Left ventricle myocardium superior (tissue), 1 donor: ENCODE measurements at regions not wholly inside any gene's neighbourhood (a gene's known extent, or its start where the extent isn't known, plus 50 kb on each side); places are given as distances from the start of the nearest gene placed in this dataset.
"Not testable (repeated sequence)": the region's sequence is repeated elsewhere in the genome, so short reads cannot be mapped to it uniquely, and the experiment has no call there.

Source experiments
- ATAC-seq: fragments of 200-7000 bp; cut with Tn5 transposase; one replicate; pipeline ENCODE4 v1.9.1; 2020; ENCODE audit warnings: mild to moderate bottlenecking, moderate library complexity
- DNase-seq: peaks from one replicate; pipeline ENCODE4 v3.0.0-alpha.2; 2020
- intact Hi-C: fragments of 100-400 bp; cut with micrococcal nuclease; formaldehyde crosslinking; loops from one replicate; pipeline ENCODE4 v1.11.0; 2022
- donor health status: DM: no; HTN: yes; CAD: no; lungs with severe emphysema.

DNA sequence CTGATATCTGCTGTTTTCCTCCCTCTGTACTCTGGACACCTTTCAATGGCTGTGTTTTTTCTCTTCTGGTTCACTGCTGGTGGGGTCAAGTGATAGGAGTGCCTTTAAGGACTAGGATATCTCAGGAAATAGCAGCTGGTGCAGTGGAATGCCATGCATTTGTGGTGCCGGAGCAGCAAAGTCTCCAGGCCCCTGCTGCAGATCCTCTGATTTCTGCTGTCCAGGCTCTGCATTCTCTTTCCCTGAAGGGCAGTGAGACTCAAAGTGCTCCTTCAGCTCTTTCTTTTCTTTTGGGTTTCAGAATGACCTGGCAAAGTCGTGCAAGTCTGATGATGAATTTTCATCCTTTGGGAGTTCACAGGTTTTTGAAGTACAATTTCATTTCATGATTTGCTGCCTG, 774.3 kb downstream of the FAM181B start:
- intact Hi-C loops, result no loop called here
- DNase-seq, result no peak
- ATAC-seq, result no peak

DNA sequence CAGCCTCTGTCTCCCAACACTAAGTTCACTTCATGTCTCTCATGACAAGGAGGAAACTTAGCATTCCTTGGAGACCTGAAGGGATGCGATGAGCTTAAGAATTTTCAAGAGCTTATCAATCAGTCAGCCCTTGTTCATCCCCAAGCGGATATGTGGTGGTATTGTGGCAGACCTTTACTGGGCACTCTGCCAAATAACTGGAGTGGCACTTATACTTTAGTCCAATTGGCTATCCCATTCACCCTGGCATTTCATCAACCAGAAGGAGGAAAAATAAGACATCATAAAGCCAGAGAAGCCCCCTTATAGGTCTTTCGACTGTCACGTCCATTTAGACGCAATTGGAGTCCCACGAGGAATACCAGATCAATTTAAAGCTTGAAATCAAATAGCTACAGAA, 779.4 kb downstream of the FAM181B start:
- ATAC-seq, DNase-seq, intact Hi-C loops: not testable (repeated sequence)

DNA sequence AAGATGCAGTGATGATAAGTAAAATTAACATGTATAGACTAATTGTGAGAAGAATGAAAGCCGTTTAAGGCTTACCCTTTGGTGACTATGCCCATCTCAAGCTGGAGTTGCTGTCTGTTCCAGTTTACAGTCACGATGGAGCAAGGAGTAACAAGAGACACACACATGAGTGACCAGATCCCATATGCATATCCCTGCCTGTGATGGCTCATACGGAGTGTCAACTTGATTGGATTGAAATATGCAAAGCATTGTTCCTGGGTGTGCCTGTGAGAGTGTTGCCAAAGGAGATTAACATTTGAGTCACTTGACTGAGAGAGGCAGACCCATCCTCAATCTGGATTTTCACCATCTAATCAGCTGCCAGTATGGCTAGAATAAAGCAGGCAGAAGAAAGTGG, 786.8 kb downstream of the FAM181B start:
- no peak for DNase-seq
- ATAC-seq, result no peak
- intact Hi-C loops, result no loop called here

DNA sequence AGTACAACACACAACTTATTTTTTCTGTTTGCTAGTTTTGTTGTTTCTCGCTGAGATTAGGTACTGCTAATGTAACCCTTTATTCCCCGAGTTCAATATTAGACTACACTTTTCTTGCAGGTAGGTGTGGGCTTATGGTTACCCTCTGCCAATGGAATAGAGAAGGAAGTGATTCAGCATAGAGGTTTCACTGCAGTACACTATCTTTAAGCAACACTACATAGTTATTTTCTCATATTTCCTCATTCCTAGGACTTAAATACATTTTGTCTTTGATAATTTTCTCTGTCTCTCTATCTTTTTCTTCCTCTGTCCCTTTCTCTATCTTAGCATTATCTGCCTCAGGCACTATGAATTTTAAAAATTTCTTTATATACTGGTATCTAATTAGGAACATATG, 791.0 kb downstream of the FAM181B start:
- DNase-seq (no peak), ATAC-seq (no peak)

DNA sequence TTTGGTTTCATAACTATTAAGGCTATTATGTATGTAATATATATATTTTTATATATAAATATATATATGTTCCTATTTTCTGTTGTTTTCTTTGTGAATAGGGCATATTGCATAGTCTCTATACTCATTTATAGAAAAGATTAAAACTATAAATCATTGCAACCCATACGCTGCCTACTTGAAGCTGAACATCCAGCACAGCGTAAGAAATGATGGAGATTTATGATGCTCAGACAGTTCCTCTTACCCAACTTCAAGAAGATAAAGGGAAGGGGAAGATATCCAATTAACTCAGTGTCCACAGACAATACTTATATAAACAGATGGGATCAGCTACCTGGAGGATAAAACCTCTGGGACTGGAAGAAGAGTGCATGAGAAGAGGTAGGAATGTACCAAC, 791.7 kb downstream of the FAM181B start:
- ATAC-seq (no peak), DNase-seq (no peak)
- intact Hi-C loops, result no loop called here

More for the DNA sequence above, 791.0 kb downstream of the FAM181B start:
- intact Hi-C loops, result no loop called here

DNA sequence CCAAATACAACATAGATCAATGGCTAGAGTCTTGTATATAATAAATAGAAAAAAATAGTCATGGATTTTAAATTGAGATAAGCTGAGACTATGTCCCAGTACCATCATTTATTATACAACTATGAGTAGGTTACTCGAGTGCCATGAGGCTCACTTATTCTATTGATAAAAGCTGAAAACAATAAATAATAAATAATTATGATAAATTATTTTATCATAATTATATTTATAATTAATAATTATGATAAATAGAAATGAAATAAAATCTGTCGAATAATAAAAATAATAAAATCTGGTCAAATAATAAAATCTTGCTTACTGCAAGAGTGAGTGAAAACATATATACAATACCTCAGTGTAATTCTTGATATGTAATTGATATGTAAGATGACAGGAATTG, 801.4 kb downstream of the FAM181B start:
- ATAC-seq (no peak), DNase-seq (no peak)
- intact Hi-C loops, result no loop called here

DNA sequence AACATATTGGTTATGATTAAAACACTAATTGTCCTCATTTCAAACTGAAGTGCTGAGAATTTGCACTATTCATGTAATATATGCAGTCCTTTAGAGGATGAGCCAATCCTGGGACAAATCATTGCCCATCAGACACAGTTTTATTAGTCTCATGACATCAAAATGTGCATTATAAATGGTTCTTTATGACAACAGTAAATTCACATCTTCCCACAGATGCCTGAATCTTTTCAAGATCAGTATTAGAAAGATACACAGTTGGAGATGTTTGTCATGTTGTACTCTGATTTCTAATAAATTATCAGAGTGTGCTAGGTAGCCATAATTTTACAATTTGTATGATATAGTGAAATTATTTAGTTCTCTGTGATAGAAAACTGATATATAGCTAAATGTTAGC, 813.5 kb downstream of the FAM181B start:
- no peak for DNase-seq
- intact Hi-C loops, result no loop called here
- ATAC-seq, result no peak

DNA sequence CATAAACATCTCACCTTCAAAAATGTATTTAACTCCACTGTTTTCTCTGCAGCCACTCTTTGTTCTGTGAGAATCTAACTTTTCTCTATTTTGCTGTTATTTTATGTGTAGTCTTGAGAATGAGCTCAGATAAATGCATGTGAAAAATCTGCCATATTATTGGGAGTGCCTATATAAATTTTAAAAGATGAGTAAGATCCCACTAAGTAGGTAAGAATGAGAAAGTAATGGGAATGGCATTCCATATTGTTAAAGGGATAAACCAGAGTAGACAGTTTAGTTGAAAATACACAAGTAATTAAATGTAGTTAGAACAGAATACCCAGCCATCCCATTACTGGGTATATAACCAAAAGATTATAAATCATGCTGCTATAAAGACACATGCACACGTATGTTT, 817.2 kb downstream of the FAM181B start:
- intact Hi-C loops, result no loop called here
- ATAC-seq (no peak), DNase-seq (no peak)

DNA sequence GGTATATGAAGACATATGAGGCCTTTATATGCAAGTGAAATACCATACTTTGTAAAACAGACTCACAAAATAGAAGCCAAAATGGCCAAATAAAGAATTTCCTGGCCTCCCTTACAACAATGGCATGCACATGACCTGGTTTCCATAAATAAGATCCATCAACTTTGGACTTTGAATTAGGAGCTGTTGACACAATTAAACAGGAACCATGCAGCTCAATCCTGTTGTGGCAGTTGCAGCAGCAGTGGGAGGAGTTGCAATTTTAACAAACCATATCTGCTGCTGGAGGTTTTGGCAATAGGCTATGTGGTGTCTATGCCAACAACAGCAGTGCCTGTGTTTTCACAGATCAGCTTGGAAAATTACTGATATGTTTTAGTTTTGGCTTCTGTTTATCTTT, 818.6 kb downstream of the FAM181B start:
- intact Hi-C loops, result no loop called here
- DNase-seq (no peak), ATAC-seq (no peak)

DNA sequence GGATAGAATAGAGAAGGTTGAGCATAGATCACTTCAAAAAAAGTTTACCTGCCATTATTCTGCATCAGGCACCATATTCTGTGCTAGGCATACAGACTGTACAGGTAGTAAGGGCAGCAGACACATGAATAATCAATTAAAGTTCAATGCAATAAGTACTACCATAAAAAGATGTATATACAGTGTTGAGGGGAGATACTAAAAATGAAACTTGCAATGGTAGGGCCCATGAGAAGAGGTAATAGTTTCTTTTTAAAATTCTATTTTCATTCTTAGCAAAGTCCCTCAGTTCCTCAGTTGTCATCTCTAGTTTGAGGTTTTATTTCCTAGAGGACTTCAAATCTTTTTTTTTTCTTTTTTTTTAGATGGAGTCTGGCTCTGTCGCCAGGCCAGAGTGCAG, 819.9 kb downstream of the FAM181B start:
- ATAC-seq, result no peak
- no peak for DNase-seq
- intact Hi-C loops, result no loop called here

DNA sequence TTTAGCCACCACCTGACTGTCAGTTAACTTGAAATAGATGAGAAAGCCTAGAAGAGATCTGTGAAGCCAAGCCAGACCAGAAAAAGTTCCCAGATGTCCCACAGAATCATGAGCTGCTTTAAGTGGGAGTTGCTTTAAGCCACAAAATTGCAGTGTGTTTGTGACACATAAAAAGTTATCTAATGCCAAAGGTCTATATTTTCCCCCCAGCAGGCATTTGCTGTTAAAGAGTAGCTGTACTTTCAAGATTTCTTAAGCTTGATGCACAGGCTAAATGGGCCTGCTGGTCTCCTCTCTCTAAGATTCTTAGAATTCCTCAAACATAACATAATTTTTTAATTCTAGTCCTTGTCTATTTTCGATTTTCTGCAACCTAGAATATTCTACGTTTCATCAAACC, 825.7 kb downstream of the FAM181B start:
- ATAC-seq, result no peak
- DNase-seq, result no peak
- intact Hi-C loops, result no loop called here

DNA sequence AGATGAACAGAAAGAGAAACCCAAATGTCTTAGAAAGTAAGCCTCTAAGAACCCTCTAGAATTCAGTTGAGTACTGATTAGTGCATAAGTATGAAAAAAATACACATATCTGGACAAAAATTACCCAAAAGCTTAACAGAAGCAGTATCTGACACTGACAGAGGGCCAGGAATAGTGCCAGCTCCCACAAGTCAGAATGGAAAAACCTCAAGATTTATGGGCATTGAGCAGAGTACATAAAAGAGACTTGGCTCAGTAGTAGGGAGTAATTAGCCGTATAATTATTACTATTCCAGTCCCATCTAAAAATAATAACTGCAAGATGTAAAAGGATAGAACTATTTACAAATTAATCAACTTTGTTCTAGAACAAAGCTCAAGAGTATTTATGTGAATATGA, 834.5 kb downstream of the FAM181B start:
- no peak for ATAC-seq
- intact Hi-C loops, result no loop called here
- DNase-seq, result no peak

DNA sequence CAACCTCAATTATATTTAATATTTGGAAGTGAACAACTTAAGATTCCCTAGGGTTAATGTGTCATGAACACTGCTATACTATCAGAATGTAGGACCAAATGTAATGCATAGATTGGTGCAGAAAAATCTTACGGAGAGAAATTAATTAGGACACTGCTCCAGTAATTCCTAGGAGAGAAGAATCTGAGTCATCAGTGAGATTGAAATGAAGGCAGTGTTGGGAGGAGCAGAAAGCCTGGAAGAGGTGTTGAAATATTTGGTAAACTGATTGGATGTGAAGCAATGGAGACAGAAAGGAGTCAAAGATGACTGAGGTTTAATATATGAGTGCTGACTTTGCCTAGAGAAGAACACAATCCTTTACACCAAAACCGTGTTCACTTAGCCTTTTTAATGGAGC, 836.0 kb downstream of the FAM181B start:
- no peak for ATAC-seq
- intact Hi-C loops, result no loop called here
- no peak for DNase-seq

DNA sequence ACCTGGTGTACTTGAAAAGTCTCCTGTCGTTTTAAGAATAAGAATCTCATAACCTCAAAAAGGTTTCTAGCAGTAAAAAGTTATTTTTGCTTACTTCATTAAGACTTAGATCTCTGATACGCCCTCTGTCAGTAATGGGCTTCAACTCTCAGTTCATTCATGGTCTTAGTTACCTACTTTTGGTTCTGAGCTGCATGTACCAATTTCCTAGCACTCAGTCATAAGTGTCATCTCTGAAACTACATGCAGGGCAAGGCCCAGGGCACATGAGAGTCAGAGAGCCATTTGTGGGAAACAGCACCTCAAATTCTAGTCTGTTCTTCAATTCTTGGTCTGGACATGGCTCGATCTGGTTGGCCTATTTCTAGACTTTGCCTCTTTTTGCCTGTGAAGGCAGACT, 838.4 kb downstream of the FAM181B start:
- intact Hi-C loops, result no loop called here
- no peak for ATAC-seq
- DNase-seq, result no peak

DNA sequence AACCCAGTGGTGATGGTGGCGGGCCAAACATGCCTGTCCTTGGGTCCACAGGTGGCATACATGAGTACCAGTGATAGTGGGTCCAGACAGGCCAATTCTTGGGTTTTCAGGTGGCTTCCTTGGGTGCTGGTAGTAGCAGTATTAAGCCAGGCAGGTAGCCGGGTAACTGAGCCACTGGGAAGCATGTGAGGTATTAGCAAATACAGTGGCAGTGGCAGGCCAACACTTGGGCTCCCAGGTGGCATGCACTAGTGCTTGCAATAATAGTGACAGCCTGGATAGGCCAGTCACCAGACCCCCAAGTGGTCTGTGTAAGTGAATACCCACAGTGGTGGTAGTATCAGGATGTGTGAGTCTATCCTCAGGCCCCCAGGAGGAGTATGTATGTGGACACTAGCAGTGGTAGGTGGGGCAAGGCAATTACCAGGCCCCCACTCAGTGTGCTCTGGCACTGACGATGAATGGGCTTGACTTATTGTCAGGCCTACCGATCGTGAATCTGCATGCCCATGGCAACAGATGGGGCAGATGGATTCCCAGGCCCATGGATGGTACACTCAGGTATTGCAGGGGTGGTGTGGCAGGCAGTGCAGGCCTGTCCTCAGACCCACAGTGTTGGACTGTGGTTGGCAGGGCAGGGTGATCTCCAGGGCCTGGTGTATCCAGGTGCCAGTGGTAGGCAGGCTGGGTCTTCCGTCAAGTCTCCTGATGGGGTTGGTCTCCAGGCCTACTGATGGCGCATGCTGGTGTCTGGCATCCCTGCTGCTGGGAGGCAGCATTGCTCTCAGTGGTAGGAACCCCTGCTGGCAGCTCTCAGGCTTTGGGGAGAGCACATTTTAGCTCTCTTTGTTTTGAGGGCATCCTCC, 840.7 kb downstream of the FAM181B start:
- intact Hi-C loops, result no loop called here
- ATAC-seq, result no peak
- no peak for DNase-seq

DNA sequence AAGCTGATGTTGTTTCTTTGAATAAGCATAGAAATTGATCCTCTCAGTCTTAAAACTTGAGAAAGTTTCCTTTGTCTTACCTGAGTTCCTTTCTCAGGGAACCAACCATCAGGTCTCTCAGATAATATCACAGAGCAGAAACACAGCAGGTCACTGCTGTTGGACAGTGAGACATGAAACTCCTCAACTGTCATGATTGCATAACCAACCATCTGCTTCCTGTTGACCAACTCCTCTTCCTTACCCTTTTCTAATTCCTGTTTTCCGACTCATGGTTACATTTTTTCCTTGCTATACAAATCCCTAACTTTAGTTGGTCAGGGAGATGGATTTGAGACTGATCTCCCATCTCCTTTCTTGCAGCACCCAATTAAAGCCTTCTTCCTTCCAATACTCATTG, 845.3 kb downstream of the FAM181B start:
- intact Hi-C loops, result no loop called here
- ATAC-seq (no peak), DNase-seq (no peak)

DNA sequence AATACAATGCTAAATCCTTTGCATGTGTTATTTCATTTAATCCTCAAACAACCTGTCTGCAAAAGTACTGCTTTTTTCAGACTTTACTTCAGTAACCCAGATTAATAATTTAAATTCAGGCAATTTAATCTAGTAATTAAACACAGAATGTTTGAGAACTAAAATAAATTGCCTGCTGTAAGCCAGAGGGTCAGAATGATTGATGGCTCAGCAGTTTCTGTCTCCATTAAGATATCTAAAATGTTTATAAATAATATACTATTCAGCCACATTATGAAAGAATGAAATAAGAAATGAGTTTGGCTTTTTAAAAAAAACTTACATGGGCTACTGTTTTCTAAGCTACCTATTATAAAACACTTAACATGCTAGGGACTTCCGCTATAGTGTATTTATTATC, 846.0 kb downstream of the FAM181B start:
- ATAC-seq, result no peak
- no peak for DNase-seq
- intact Hi-C loops, result no loop called here

DNA sequence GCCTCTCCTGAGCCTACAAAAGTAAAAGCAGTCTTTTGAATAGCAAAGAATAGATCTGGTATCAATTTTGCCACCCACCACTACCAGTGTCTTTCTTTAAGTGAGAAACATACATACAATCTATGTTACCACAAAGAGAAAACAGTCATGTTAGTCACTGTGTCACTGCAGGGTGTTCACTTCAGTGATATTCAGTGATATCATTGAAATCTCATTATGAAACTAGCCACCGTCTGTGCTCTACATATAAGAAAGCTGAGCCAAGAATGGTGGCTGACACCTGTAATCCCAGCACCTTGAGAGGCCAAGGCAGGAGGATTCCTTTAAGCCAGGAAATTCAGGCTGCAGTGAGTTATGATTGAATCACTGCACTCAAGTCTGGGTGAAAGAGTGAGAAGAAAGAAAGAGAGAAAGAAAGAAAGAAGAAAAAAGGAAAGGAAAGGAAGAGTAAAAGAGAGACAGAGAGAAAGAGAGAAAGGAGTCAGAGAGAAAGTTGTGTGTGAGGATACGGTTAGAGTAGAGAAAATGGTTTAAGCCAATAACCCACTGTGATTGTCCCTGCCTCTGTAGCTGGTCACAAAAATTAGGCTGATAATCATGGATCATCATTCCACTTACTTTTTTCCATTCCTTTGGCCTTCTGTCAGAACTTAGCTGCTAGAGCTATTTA, 847.1 kb downstream of the FAM181B start:
- ATAC-seq (no peak), DNase-seq (no peak)
- intact Hi-C loops, result no loop called here

DNA sequence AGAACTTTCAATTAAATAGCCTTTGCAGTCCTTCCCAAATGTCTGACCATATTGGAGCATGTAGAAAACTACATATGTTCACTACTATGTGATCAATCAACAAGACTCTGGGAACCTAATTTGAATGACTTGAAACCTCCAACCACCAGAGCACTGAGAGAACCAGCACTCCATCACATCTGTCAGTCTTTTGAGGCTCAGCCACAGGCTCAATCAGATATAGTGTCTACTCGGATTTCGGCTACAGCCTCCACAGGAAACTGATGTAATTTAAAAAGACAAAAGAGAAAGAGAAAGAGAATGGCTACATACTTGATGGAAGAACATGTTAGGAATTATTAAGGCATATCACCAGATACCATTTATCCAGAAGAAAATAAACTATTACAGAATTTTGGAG, 859.0 kb downstream of the FAM181B start:
- DNase-seq (no peak), ATAC-seq (no peak)
- intact Hi-C loops, result no loop called here

DNA sequence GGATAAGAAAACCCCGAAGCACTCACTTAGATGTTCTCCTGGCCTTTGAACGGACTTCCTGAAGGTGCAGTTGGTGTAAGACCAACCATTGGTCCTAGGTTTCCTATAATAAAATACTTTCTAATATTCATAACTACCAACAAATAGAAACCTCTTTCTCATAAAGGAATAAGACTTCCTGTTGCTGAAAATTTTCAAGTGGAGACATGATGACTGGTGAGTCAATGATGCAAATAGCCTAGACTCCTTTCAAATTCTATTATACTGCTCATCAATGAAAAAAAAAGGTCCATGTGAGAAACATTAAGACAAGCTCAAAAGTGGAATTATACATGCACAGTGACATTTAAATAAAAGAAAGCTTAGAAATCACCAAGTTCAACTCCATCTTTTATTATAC, 862.8 kb downstream of the FAM181B start:
- DNase-seq, result no peak
- intact Hi-C loops, result no loop called here

DNA sequence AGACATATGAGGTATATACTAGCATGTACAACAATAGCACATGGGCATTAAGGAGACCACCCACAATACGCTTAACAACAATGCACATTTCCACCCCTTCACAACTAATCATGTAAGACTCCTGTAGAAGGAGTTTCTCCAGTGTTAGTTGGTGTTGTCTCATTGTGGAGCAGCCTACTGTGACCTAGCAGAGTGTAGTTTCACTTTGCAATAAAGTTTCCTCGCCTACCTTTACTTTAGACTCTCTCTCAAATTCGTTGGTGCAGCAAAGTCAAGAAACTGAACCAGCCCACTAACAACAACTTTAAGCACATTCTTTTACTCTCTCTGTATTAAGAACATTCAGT, 863.6 kb downstream of the FAM181B start:
- ATAC-seq (no peak), DNase-seq (no peak)
- intact Hi-C loops, result no loop called here

More for the DNA sequence above, 862.8 kb downstream of the FAM181B start:
- ATAC-seq, result no peak
